Adrenal gland (tissue), 9 donors: ENCODE measurements at regions not wholly inside any gene's neighbourhood (a gene's known extent, or its start where the extent isn't known, plus 50 kb on each side); places are given as distances from the start of the nearest gene placed in this dataset.

Source experiments
- DNase-seq, 7 donors: peaks; one replicate each; pipeline ENCODE4 v3.0.0-alpha.2; 2019 to 2020
- H3K27ac ChIP-seq, 5 donors: fragments of 200-600 bp; sonication (generic) in 4 of 5; 1 replicate in 3 of 5; 2 replicates in 2 of 5; pipeline versions ENCODE4 v1.5.1 to v1.8.0; 2016 to 2020; ENCODE audit warnings: mild to moderate bottlenecking in 1 of 5
- H3K27me3 ChIP-seq: fragments of 200-600 bp; 2 replicates; pipeline ENCODE4 v1.8.0; 2021
- H3K36me3 ChIP-seq, 2 donors: fragments of 200-600 bp; replicated peaks in 1 of 2; 1 replicate in 1 of 2; 2 replicates in 1 of 2; pipeline versions ENCODE4 v1.5.1 to v1.8.0; 2018 to 2022
- H3K4me1 ChIP-seq, 2 donors: fragments of 200-600 bp; replicated peaks in 1 of 2; 1 replicate in 1 of 2; 2 replicates in 1 of 2; pipeline versions ENCODE4 v1.5.1 to v1.8.0; 2018 to 2021
- H3K4me3 ChIP-seq, 4 donors: fragments of 200-600 bp; sonication (generic) in 3 of 4; one replicate each; pipeline ENCODE4 v1.5.1; 2016 to 2018
- H3K9me3 ChIP-seq, 3 donors: fragments of 200-600 bp; sonication (generic) in 1 of 3; replicated peaks in 1 of 3; 1 replicate in 2 of 3; 2 replicates in 1 of 3; pipeline versions ENCODE4 v1.5.1 to v1.8.0; 2016 to 2021
- POLR2A ChIP-seq, 2 donors: fragments of 450-650 bp; IDR thresholded peaks; one replicate each; pipeline ENCODE4 v1.6.1; 2017; ENCODE audit warnings: antibody characterized with exemption in 2 of 2, mild to moderate bottlenecking in 2 of 2, moderate library complexity in 1 of 2
- WGBS, 4 donors: extraction: QIAGEN DNeasy Blood & Tissue Kit in 2 of 4; methylation state at CpG; one replicate each; pipeline versions ENCODE4 v1.1.5 to v1.1.7; 2013 to 2017; 5-methylcytosine and 5-hydroxymethylcytosine counted together
- intact Hi-C, 2 donors: fragments of 100-400 bp; cut with DNase I; formaldehyde crosslinking; loops; one replicate each; pipeline versions ENCODE4 v1.14.1 to v1.15.0; 2022 to 2023
- TF ChIP-seq, protein P1 (sequence below), 6 experiments: fragments of 450-650 bp in 4 of 6; fragments of 200-600 bp in 2 of 6; sonication (generic) in 1 of 6; IDR thresholded peaks; 1 replicate in 5 of 6; 2 replicates in 1 of 6; pipeline versions ENCODE4 v1.5.1 to v1.8.0; 2016 to 2021; ENCODE audit warnings: antibody characterized with exemption in 6 of 6, mild to moderate bottlenecking in 2 of 6, moderate library complexity in 1 of 6
- donor health status: healthy with polysubstance abuse.
- donor health status: Bipolar disorder and iron deficiency.
- donor health status: DM: yes; HTN: yes; CAD: no.
- donor health status: DM: no; HTN: no; CAD: no.
- donor health status: DM: no; HTN: no; CAD: no.

DNA sequence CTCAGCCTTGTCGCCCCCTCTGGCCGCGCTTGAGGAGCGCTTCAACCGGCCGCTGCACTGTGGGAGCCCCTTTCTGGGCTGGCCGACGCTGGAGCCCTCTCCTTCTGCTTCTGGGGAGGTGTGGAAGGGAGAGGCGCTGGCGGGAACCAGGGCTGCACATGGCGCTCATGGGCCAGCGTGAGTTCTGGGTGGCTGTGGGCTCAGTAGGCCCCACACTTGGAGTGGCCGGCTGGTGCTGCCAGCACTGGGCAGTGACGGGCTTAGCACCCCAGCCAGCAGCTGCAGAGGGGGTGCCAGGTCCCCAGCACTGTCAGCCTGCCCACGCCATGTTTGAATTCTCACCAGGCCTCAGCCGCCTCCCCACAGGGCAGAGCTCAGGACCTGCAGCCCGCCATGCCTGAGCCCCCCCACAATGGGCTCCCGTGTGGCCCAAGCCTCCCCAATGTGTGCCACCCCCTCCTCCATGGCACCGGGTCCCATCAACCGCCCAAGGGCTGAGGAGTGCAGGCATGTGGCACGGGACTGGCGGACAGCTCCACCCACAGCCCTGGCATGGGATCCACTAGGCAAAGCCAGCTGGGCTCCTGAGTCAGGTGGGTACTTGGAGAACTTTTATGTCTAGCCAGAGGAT is 615.2 kb downstream of the TRIML1 start:
- H3K36me3 ChIP-seq, result no peaks in the 10 kb centered on the region
- H3K27ac ChIP-seq, result no peak overlapping the region
- WGBS, 4 donors, result 88 to 98% (median 91%) methylated on average over 8 to 22 of the region's 22 CpGs
- TF ChIP-seq POLR2A (IDR thresholded peaks at IDR 0.05), result no peak
- TF ChIP-seq, protein P1, sequence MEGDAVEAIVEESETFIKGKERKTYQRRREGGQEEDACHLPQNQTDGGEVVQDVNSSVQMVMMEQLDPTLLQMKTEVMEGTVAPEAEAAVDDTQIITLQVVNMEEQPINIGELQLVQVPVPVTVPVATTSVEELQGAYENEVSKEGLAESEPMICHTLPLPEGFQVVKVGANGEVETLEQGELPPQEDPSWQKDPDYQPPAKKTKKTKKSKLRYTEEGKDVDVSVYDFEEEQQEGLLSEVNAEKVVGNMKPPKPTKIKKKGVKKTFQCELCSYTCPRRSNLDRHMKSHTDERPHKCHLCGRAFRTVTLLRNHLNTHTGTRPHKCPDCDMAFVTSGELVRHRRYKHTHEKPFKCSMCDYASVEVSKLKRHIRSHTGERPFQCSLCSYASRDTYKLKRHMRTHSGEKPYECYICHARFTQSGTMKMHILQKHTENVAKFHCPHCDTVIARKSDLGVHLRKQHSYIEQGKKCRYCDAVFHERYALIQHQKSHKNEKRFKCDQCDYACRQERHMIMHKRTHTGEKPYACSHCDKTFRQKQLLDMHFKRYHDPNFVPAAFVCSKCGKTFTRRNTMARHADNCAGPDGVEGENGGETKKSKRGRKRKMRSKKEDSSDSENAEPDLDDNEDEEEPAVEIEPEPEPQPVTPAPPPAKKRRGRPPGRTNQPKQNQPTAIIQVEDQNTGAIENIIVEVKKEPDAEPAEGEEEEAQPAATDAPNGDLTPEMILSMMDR (IDR thresholded peaks at IDR 0.05), result no peak
- H3K4me3 ChIP-seq, result no peak overlapping the region
- no peaks in the 10 kb centered on the region for H3K4me1 ChIP-seq
- no peak for DNase-seq
- H3K27me3 ChIP-seq, result no peaks in the 10 kb centered on the region
- H3K9me3 ChIP-seq, result no peaks in the 10 kb centered on the region
- intact Hi-C loops, result no loop called here

DNA sequence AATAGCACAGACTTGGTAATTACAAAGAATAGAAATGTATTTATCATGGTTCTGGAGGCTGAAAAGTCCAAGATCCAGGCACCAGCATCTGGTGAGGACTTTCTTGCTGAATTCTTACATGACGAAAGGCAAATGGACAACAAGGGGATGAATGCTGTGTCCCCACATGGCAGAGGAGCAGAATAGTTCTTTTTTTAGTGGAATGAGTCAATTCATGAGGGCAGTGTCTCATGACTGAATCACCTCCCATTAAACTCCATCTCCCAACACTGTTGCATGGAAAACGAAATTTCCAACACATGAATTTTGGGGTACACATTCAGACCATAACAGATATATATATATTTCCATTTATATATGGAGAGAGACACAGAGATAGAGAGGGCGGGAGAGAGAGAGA is 628.3 kb downstream of the TRIML1 start:
- no peak for TF ChIP-seq POLR2A (IDR thresholded peaks at IDR 0.05)
- TF ChIP-seq, protein P1 (IDR thresholded peaks at IDR 0.05), result no peak
- Histone ChIP-seq H3K4me1 (no peaks in the 10 kb centered on the region), H3K27ac (no peak overlapping the region), H3K9me3 (no peaks in the 10 kb centered on the region), H3K36me3 (no peaks in the 10 kb centered on the region), H3K27me3 (no peaks in the 10 kb centered on the region), H3K4me3 (no peak overlapping the region)
- DNase-seq, result no peak
- 66 to 71% (median 69%) methylated on average over 3 of the region's 3 CpGs for WGBS, 4 donors
- intact Hi-C loops, result no loop called here

DNA sequence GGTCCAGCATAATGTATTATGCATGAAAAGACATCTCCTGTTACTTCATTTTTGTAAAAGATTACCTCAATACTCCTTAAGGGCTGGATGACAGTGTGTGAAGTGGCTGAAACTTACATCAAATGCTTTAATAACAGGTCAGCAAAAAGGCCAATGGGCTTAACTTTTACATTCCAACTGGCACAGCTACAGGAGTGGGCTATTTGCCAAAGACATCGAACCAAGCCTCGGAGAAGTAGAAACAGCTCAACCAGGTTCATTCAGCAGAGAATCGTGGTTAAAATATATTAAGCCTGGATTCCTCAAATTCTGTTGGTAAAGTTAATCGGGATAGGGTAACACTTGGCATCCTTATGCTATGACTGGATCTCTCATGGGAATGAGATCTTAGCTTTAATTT is 639.7 kb downstream of the TRIML1 start:
- Histone ChIP-seq H3K9me3 (no peaks in the 10 kb centered on the region), H3K4me1 (no peaks in the 10 kb centered on the region), H3K4me3 (no peak overlapping the region), H3K27me3 (no peaks in the 10 kb centered on the region), H3K27ac (no peak overlapping the region), H3K36me3 (no peaks in the 10 kb centered on the region)
- WGBS, 4 donors, result 43 to 76% (median 63%) methylated on average over 4 of the region's 4 CpGs
- no peak for DNase-seq
- intact Hi-C loops, result no loop called here
- TF ChIP-seq, protein P1 (IDR thresholded peaks at IDR 0.05), result no peak
- no peak for TF ChIP-seq POLR2A (IDR thresholded peaks at IDR 0.05)

DNA sequence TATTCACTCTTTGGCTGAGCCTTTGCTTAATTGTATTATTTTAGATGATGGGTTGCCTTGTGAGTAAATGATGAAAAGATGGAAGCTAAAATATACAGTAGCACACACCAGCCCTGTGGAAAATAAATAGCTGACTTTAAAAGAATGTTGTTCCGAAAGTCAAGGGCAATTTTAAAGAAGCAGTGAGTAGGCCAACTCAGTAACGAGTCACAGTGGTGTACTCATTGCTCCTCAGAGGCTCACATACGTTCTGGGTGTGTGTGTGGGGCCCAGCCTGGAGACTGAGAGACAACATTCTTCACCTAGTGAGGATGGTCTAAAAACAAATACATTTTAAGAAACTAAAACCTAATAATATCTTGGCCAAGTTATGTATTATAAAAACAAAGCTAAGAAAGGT is 640.3 kb downstream of the TRIML1 start:
- intact Hi-C loops, result no loop called here
- no peak overlapping the region for H3K27ac ChIP-seq
- H3K36me3 ChIP-seq, result no peaks in the 10 kb centered on the region
- no peak overlapping the region for H3K4me3 ChIP-seq
- no peaks in the 10 kb centered on the region for H3K9me3 ChIP-seq
- TF ChIP-seq, protein P1 (IDR thresholded peaks at IDR 0.05), result no peak
- no peak for TF ChIP-seq POLR2A (IDR thresholded peaks at IDR 0.05)
- H3K4me1 ChIP-seq, result no peaks in the 10 kb centered on the region
- 43 to 65% (median 51%) methylated on average over 3 of the region's 3 CpGs for WGBS, 4 donors
- H3K27me3 ChIP-seq, result no peaks in the 10 kb centered on the region
- no peak for DNase-seq
